NB4 (cell line): ENCODE measurements at regions not wholly inside any gene's neighbourhood (a gene's known extent, or its start where the extent isn't known, plus 50 kb on each side); places are given as distances from the start of the nearest gene placed in this dataset.
"Not testable (repeated sequence)": the region's sequence is repeated elsewhere in the genome, so short reads cannot be mapped to it uniquely, and the experiment has no call there.

ENCODE experiments used
- DNase-seq: peaks from one replicate; pipeline ENCODE4 v3.0.0; 2010; ENCODE audit warnings: low read depth
- H3K4me3 ChIP-seq: one replicate; pipeline ENCODE4 v1.5.1; 2011; ENCODE audit warnings: mild to moderate bottlenecking, low read depth, low read length, moderate library complexity
- CTCF ChIP-seq: IDR thresholded peaks from one replicate; pipeline ENCODE4 v1.5.1; 2012; ENCODE audit warnings: low read depth, low read length
- MAX ChIP-seq: IDR thresholded peaks from 2 replicates; pipeline ENCODE4 v1.6.1; 2011; ENCODE audit warnings: low read depth, low read length
- MYC ChIP-seq: IDR thresholded peaks from 2 replicates; pipeline ENCODE4 v1.6.1; 2011; ENCODE audit warnings: low read depth, low read length
- POLR2A ChIP-seq: IDR thresholded peaks from 2 replicates; pipeline ENCODE4 v1.6.1; 2011; ENCODE audit warnings: mild to moderate bottlenecking; ENCODE audit not compliant: insufficient read length; ENCODE audit errors: extremely low read depth

DNA sequence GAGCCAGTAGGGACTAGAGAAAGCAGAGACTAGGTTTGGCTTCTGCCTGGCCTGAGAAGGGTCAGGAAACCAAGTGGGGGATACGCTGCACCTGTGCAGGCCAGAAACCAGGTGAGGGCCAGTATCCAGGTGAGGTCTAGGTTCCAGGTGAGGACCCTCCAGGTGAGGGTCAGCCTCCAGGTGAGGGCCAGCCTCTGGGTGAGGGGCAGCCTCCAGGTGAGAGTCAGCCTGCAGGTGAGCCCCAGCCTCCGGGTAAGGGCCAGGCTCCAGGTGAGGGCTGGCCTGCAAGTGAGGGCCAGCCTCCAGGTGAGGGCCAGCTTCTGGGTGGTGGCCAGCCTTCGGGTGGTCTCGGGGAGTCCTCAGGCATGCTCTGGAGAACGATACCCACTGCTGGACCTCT lies 238.8 kb downstream of the USP46 start:
- DNase-seq: no peak
- no peak overlapping the region for H3K4me3 ChIP-seq
- TF ChIP-seq POLR2A (no peak), MAX (no peak), CTCF (no peak), MYC (no peak)

- DNase-seq: no peak
- no peak overlapping the region for H3K4me3 ChIP-seq
- TF ChIP-seq MAX: no peak
These were observed 237.3 kb downstream of the USP46 start for GRCh38 chr4:52421811-52422213.

DNA sequence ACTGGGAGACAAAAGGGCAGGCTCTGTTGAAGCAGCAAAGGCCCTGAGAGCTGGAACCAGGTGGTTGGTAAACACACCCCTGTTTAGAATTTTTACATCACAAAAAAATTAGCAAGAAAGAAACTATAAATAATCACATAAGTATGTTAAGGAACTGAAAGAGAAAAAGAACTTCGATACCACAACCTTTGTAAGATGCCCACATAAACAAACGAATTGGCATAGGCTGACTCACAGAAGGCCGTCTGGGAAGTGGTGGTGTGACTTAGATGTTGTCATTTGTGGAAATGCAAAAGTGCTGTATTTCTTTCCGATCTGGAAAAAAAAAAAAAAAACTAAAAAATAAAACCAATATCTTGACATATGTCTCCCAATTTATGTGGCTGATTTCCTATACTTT lies 235.1 kb downstream of the USP46 start:
- TF ChIP-seq CTCF (no peak), MAX (no peak), MYC (no peak), POLR2A (no peak)
- no peak for DNase-seq
- no peak overlapping the region for H3K4me3 ChIP-seq

GRCh38 chr4:52425751-52426326 lies 233.3 kb downstream of the USP46 start:
- DNase-seq: no peak
- TF ChIP-seq CTCF: no peak
- no peak for TF ChIP-seq MYC
- no peak for TF ChIP-seq MAX
- TF ChIP-seq POLR2A: no peak
- H3K4me3 ChIP-seq: no peak overlapping the region

- DNase-seq: no peak
- TF ChIP-seq MYC (no peak), MAX (no peak)
- H3K4me3 ChIP-seq: no peak overlapping the region
These were observed 227.7 kb downstream of the USP46 start for GRCh38 chr4:52431410-52431809.

GRCh38 chr4:52431869-52432268 lies 227.2 kb downstream of the USP46 start:
- DNase-seq: no peak
- no peak for TF ChIP-seq POLR2A
- TF ChIP-seq MYC: no peak
- no peak for TF ChIP-seq CTCF
- TF ChIP-seq MAX: no peak
- H3K4me3 ChIP-seq: no peak overlapping the region

DNA sequence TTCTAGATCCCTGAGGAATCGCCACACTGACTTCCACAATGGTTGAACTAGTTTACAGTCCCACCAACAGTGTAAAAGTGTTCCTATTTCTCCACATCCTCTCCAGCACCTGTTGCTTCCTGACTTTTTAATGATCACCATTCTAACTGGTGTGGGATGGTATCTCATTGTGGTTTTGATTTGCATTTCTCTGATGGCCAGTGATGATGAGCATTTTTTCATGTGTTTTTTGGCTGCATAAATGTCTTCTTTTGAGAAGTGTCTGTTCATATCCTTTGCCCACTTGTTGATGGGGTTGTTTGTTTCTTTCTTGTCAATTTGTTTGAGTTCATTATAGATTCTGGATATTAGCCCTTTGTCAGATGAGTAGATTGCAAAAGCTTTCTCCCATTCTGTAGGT lies 216.6 kb downstream of the USP46 start:
- DNase-seq, H3K4me3 ChIP-seq: not testable (repeated sequence)

- no peak for DNase-seq
- no peak for TF ChIP-seq CTCF
- TF ChIP-seq POLR2A: no peak
- no peak for TF ChIP-seq MYC
- TF ChIP-seq MAX: no peak
- H3K4me3 ChIP-seq: no peak overlapping the region
These were observed 186.7 kb downstream of the USP46 start for GRCh38 chr4:52472444-52472843.
